ENCODE measurements at regions not wholly inside any gene's neighbourhood (a gene's known extent, or its start where the extent isn't known, plus 50 kb on each side); places are given as distances from the start of the nearest gene placed in this dataset.

- H3K27ac ChIP-seq, result no peak overlapping the region
- TF ChIP-seq ZFX (IDR thresholded peaks at IDR 0.05; ENCODE audit: borderline replicate concordance) (no peak), CTCF (IDR thresholded peaks at IDR 0.05) (no peak)
These were observed 156.9 kb downstream of the USP12 start for GRCh38 chr13:27014406-27015359.

GRCh38 chr13:27012482-27013197 is 159.0 kb downstream of the USP12 start:
- TF ChIP-seq ZFX (IDR thresholded peaks at IDR 0.05; ENCODE audit: borderline replicate concordance), result no peak
- TF ChIP-seq CTCF (IDR thresholded peaks at IDR 0.05), result no peak
- no peak overlapping the region for H3K27ac ChIP-seq

- TF ChIP-seq ZFX (IDR thresholded peaks at IDR 0.05; ENCODE audit: borderline replicate concordance), result no peak
- no peak for TF ChIP-seq CTCF (IDR thresholded peaks at IDR 0.05)
- no peak overlapping the region for H3K27ac ChIP-seq
These were observed 159.9 kb downstream of the USP12 start for GRCh38 chr13:27011661-27012060.

DNA sequence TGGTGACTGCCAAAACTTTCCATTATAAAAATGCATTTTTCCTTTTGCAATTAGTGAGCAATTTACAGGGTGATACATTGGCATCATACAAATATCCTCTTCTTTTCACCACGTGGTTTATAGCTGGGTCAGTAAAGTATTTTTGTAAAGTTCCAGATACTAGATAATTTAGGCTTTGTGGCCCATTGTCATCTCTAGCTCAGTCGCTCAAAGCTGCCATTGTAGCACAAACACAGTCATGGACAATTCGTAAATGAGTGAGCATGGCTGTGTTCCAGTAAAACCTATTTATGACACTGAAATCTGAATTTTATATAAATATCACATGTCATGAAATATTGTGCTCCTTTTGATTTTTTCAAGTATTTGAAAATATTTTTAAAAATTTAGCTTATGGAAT is 162.9 kb downstream of the USP12 start:
- H3K27ac ChIP-seq, result no peak overlapping the region
- TF ChIP-seq CTCF (IDR thresholded peaks at IDR 0.05) (no peak), ZFX (IDR thresholded peaks at IDR 0.05; ENCODE audit: borderline replicate concordance) (no peak)

- TF ChIP-seq ZFX (IDR thresholded peaks at IDR 0.05; ENCODE audit: borderline replicate concordance), result no peak
- TF ChIP-seq CTCF (IDR thresholded peaks at IDR 0.05), result no peak
- H3K27ac ChIP-seq, result no peak overlapping the region
These were observed 164.4 kb downstream of the USP12 start for GRCh38 chr13:27007166-27007565.

DNA sequence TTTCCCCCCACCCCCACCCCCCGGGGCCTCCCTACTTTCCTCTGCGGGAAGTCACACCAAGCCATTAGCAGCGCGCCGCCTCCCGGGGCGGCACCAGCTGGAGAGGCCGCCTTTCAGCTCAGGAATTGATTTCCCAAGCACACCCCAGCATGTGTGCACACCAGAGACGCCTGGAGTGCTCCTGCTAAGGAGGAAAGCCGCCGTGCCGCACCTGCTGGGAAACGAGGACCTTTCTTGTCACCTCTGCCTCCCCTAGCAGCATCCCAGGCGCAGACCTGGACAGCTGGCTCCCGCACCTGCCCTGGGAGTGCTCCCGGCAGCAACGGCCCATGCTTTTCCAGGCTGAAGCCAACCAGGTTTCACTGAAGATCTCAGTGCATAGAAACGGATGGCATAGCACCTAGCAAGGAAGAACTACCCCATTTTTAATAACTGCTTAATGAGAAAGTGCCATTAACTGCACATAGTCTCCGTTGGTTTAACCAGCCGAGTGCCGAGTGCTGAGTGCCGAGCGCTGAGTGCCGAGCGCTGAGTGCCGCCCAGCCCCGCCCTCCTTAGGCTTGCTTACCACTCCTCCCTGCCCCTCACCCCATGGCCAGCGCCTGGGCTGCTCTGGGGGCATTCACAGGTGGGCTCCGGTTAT is 165.0 kb downstream of the USP12 start:
- TF ChIP-seq ZFX (IDR thresholded peaks at IDR 0.05; ENCODE audit: borderline replicate concordance), result no peak
- TF ChIP-seq CTCF (IDR thresholded peaks at IDR 0.05), result no peak
- no peak overlapping the region for H3K27ac ChIP-seq

Measured in 22Rv1 (cell line).